MV-4-11 (cell line): ENCODE measurements at regions not wholly inside any gene's neighbourhood (a gene's known extent, or its start where the extent isn't known, plus 50 kb on each side); places are given as distances from the start of the nearest gene placed in this dataset.

ENCODE experiments used
- DNase-seq: peaks from one replicate; lab custom pipeline; 2025; lab: John Stamatoyannopoulos, UW

DNA sequence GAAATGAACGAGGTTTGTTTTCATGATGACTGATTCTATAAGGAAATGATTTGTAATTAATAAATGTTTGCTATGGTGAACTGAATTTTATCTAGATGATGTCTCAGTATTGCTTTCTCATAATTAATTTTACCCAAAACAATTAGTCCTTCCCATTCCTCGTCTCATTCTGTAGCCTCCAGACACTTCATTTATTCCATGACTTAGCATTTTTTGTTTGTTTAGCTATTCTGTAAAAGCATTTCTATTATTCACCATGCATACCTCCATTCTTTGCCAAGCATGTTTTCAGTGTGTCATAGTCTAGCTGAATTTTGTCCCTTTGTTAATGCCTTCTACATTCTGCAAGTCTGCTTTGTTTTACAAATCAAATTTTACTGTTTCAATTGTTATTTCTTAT, 137.4 kb upstream of the RPL10L start:
- DNase-seq = no peak

DNA sequence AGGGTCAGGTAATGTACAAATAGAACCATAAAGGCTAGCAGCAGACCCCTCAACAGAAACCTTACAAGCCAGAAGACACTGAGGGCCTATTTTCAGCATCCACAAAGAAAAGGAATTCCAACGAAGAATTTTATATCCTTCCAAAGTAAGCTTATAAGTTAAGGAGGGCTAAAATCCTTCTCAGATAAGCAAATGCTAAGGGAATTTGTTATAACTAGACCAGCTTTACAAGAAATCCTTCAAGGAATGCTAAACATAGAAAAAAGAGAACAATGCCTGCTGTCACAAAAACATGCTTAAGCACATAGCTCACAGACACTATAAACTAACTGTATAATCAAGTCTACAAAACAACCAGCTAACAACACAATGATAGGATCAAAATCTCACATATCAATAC, 130.7 kb upstream of the RPL10L start:
- no peak for DNase-seq

DNA sequence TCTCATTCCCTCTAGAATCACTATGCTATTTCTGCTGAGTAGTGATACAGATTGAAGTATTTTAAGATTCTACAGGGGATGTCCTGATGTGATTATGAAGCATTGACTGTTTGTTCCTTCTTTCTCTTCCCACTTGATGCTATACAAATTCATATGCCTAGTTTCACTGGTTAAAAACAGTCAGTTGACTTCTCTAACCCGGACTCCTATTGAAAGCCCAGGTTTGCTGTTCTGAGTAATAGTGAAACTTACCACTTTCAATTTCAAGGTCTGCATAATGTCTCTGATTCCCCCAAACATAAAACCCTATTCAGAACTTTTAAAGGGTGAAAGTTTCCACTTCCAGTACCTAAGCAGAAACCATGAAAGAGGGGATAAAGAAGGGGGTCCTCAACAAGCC, 117.7 kb upstream of the RPL10L start:
- peak; percentile 79 for DNase-seq

DNA sequence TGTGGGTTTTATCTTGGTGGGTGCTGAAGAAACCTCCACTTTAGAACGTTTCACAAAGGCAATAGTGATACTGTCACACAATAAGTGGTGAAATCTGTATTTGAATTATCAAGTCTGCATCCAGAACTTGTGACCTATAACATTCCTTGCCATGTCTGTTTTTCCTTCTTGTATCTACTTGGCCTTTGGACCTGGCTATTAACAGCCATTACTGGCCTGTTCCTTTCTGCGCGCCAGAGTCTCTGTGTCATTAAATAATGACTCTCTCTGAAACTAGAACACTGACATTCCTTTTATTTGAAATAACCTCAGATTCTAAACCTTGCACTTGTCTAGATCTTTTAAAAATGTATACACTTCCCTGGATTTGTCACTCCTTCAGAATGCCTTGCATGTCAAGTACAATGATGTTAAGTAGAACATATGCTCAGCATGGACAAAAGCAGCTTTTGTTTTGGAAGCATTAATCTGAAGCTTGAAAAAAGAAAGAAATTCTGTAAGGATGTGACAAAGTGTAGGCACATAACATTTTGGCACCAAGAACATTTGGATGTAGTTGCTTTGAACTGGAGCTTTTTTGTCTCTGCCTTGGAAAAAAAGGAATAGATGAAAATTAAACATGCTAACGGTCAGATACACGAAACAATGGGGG, 95.5 kb upstream of the RPL10L start:
- no peak for DNase-seq

DNA sequence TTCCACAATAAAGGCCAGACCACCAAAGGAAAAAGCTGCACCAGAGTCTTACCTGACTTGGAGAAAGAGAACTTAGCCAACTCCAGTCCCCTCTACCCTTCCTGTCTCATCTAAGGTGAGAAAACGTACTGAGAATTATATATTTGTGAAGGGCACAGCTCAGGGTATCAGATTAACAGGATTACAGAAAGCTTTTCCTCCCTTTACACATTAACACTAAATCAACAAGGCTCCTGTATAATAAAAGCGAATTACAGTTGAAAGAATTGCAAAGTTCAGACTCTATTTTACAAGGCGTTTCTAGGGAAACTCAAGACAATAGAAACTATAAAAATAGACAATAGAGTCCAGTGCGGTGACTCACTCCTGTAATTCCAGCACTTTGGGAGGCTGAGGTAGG, 82.7 kb upstream of the RPL10L start:
- DNase-seq = no peak

DNA sequence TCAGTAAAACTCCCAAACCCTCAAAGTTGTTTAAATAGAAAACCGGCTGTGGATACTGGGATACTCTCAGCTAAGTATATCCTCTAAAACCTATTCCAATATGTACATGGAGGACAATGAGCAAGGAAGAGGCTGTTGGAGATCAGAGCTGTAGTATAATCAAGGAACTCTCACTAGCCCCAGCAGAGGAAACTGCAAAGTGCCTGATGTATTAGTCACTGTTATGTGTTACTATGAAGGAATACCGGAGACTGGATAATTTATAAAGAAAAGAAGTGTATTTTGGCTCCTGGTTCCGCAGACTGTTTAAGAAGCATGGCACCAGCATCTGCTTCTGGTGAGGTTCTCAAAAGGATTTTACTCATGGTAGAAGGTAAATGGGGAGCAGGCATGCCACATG, 65.6 kb upstream of the RPL10L start:
- DNase-seq = no peak
